H1 (cell line): ENCODE measurements at regions not wholly inside any gene's neighbourhood (a gene's known extent, or its start where the extent isn't known, plus 50 kb on each side); places are given as distances from the start of the nearest gene placed in this dataset.

Experiments used
- CTCF ChIA-PET: fragments of 300-600 bp; sonication (Branson Sonifier 250); formaldehyde crosslinking; loops from one replicate; lab custom pipeline; 2021; ENCODE audit not compliant: partially characterized antibody; lab: Charles Lee
- POLR2A ChIA-PET: fragments of 300-600 bp; sonication (Branson Sonifier 250); formaldehyde crosslinking; loops from one replicate; lab custom pipeline; 2021; ENCODE audit warnings: inconsistent platforms; ENCODE audit not compliant: partially characterized antibody; lab: Charles Lee
- DNase-seq, 2 experiments: peaks; one replicate each; pipeline versions ENCODE4 v3.0.0 to v3.0.0-alpha.2; 2010 to 2022; ENCODE audit warnings: low spot score in 2 of 2, low read depth in 1 of 2, mixed read lengths in 1 of 2
- FAIRE-seq: peaks from 2 replicates; lab custom pipeline; 2011; peaks lifted over from hg19 to GRCh38; lab: Jason Lieb, UNC
- H2AFZ ChIP-seq: 2 replicates; pipeline ENCODE4 v1.8.1; 2012; ENCODE audit warnings: low read length, inconsistent platforms
- H2AK5ac ChIP-seq: 2 replicates; pipeline ENCODE4 v1.6.1; 2013; ENCODE audit warnings: low read depth, low read length
- H2BK120ac ChIP-seq: replicated peaks from 2 replicates; pipeline ENCODE3; 2013; ENCODE audit warnings: low read depth, low read length, inconsistent platforms
- H2BK12ac ChIP-seq: 2 replicates; pipeline ENCODE4 v1.6.1; 2013; ENCODE audit warnings: low read depth, low read length
- H2BK15ac ChIP-seq: 2 replicates; pipeline ENCODE4 v1.6.1; 2013; ENCODE audit warnings: low read length
- H2BK20ac ChIP-seq: 2 replicates; pipeline ENCODE4 v1.6.1; 2013; ENCODE audit warnings: low read length
- H2BK5ac ChIP-seq: 2 replicates; pipeline ENCODE4 v1.6.1; 2013; ENCODE audit warnings: low read depth, low read length
- H3K14ac ChIP-seq: 2 replicates; pipeline ENCODE4 v1.6.1; 2013; ENCODE audit warnings: inconsistent platforms; ENCODE audit not compliant: insufficient read length
- H3K18ac ChIP-seq: 2 replicates; pipeline ENCODE4 v1.6.1; 2013; ENCODE audit warnings: low read length; ENCODE audit errors: extremely low read depth
- H3K23ac ChIP-seq: 2 replicates; pipeline ENCODE4 v1.6.1; 2013; ENCODE audit warnings: inconsistent platforms; ENCODE audit not compliant: insufficient read length
- H3K23me2 ChIP-seq: 2 replicates; pipeline ENCODE4 v1.6.1; 2013; ENCODE audit warnings: low read depth, low read length
- H3K27ac ChIP-seq: 2 replicates; pipeline ENCODE4 v1.6.1; 2011; ENCODE audit warnings: low read depth, low read length, inconsistent platforms
- H3K27me3 ChIP-seq, 4 experiments: replicated peaks in 1 of 4; 1 replicate in 1 of 4; 2 replicates in 3 of 4; pipeline versions ENCODE4 v1.6.1 to v1.8.1; 2011 to 2013; ENCODE audit warnings: low read length in 3 of 4, mild to moderate bottlenecking in 3 of 4, inconsistent platforms in 2 of 4, mixed read lengths in 2 of 4, moderate library complexity in 1 of 4; ENCODE audit not compliant: control insufficient read depth in 3 of 4, insufficient read depth in 3 of 4; ENCODE audit errors: extremely low read depth in 1 of 4
- H3K36me3 ChIP-seq, 4 experiments: 2 replicates each; pipeline versions ENCODE4 v1.6.1 to v1.8.1; 2011 to 2013; ENCODE audit warnings: mild to moderate bottlenecking in 4 of 4, low read length in 3 of 4, moderate library complexity in 2 of 4, control low read depth in 1 of 4, inconsistent platforms in 1 of 4; ENCODE audit not compliant: insufficient read depth in 4 of 4, control insufficient read depth in 2 of 4
- H3K4ac ChIP-seq: replicated peaks from 2 replicates; pipeline ENCODE3; 2013; ENCODE audit warnings: low read length, low read depth, mixed read lengths, inconsistent platforms; ENCODE audit not compliant: insufficient read length
- H3K4me1 ChIP-seq, 4 experiments: replicated peaks in 1 of 4; 1 replicate in 1 of 4; 2 replicates in 3 of 4; pipeline versions ENCODE4 v1.6.1 to v1.8.1; 2011 to 2013; ENCODE audit warnings: low read length in 3 of 4, inconsistent platforms in 2 of 4, mixed read lengths in 1 of 4; ENCODE audit not compliant: insufficient read depth in 4 of 4, control insufficient read depth in 3 of 4
- H3K4me2 ChIP-seq, 2 experiments: 2 replicates each; pipeline versions ENCODE4 v1.6.1 to v1.8.1; 2011 to 2013; ENCODE audit warnings: low read depth in 2 of 2, low read length in 2 of 2, control low read depth in 1 of 2, inconsistent platforms in 1 of 2, mild to moderate bottlenecking in 1 of 2; ENCODE audit not compliant: insufficient read depth in 1 of 2
- H3K4me3 ChIP-seq, 4 experiments: fragments of 200-600, 300-600 bp in 1 of 4; sonication (generic), shearing (Covaris generic), sonication (Bioruptor Twin) in 1 of 4; 2 replicates each; pipeline versions ENCODE4 v1.5.1 to v1.8.1; 2011 to 2016; ENCODE audit warnings: low read length in 4 of 4, low read depth in 3 of 4, control low read depth in 2 of 4, inconsistent platforms in 2 of 4, mild to moderate bottlenecking in 2 of 4, mixed read lengths in 1 of 4, moderate library complexity in 1 of 4; ENCODE audit not compliant: insufficient read depth in 2 of 4; ENCODE audit errors: extremely low read depth in 1 of 4
- H3K56ac ChIP-seq: replicated peaks from 2 replicates; pipeline ENCODE3; 2013; ENCODE audit warnings: low read depth, mild to moderate bottlenecking, mixed read lengths, low read length, inconsistent platforms; ENCODE audit not compliant: insufficient read length
- H3K79me1 ChIP-seq: 2 replicates; pipeline ENCODE4 v1.6.1; 2013; ENCODE audit warnings: low read depth, low read length, control low read depth
- H3K79me2 ChIP-seq, 2 experiments: 2 replicates each; pipeline versions ENCODE4 v1.6.1 to v1.8.1; 2012 to 2013; ENCODE audit warnings: low read length in 2 of 2, mild to moderate bottlenecking in 2 of 2, inconsistent platforms in 1 of 2; ENCODE audit not compliant: insufficient read depth in 2 of 2, control insufficient read depth in 1 of 2
- H3K9ac ChIP-seq, 4 experiments: replicated peaks in 1 of 4; 1 replicate in 1 of 4; 2 replicates in 3 of 4; pipeline versions ENCODE4 v1.6.1 to v1.8.1; 2011 to 2013; ENCODE audit warnings: low read depth in 3 of 4, low read length in 3 of 4, control low read depth in 2 of 4, mild to moderate bottlenecking in 2 of 4, moderate library complexity in 2 of 4, inconsistent platforms in 1 of 4; ENCODE audit errors: extremely low read depth in 1 of 4
- H3K9me3 ChIP-seq, 2 experiments: 2 replicates each; pipeline versions ENCODE4 v1.6.1 to v1.8.1; 2012 to 2013; ENCODE audit warnings: mild to moderate bottlenecking in 2 of 2, moderate library complexity in 2 of 2, control low read depth in 1 of 2, inconsistent platforms in 1 of 2, low read depth in 1 of 2, low read length in 1 of 2, mixed read lengths in 1 of 2; ENCODE audit not compliant: insufficient read depth in 2 of 2
- H4K20me1 ChIP-seq, 2 experiments: replicated peaks in 1 of 2; 2 replicates each; pipeline versions ENCODE3 to v1.8.1; 2011 to 2013; ENCODE audit warnings: inconsistent platforms in 2 of 2, low read length in 2 of 2, mild to moderate bottlenecking in 1 of 2; ENCODE audit not compliant: insufficient read depth in 2 of 2, control insufficient read depth in 1 of 2
- H4K5ac ChIP-seq: 2 replicates; pipeline ENCODE4 v1.6.1; 2013; ENCODE audit warnings: low read length, low read depth, mixed read lengths, inconsistent platforms; ENCODE audit not compliant: insufficient read length
- H4K8ac ChIP-seq: 2 replicates; pipeline ENCODE4 v1.8.0; 2013; ENCODE audit warnings: mild to moderate bottlenecking, moderate library complexity, low read length, inconsistent platforms; ENCODE audit not compliant: insufficient read depth; ENCODE audit errors: extremely low read depth
- H4K91ac ChIP-seq: replicated peaks from 2 replicates; pipeline ENCODE3; 2013; ENCODE audit warnings: low read length, mixed read lengths, inconsistent platforms; ENCODE audit not compliant: insufficient read length
- ASH2L ChIP-seq: fragments of 200-600, 300-600 bp; sonication (generic); IDR thresholded peaks from one replicate; pipeline ENCODE4 v1.7.1; 2017; ENCODE audit warnings: low read length
- CEBPB ChIP-seq: IDR thresholded peaks from 2 replicates; pipeline ENCODE4 v1.6.1; 2012; ENCODE audit warnings: low read depth, low read length
- EGR1 ChIP-seq: IDR thresholded peaks from 2 replicates; pipeline ENCODE4 v1.6.1; 2011; ENCODE audit warnings: low read depth, low read length, borderline replicate concordance
- NANOG ChIP-seq: IDR thresholded peaks from 2 replicates; pipeline ENCODE4 v1.6.1; 2011; ENCODE audit warnings: low read length, low read depth, mild to moderate bottlenecking, inconsistent platforms; ENCODE audit not compliant: insufficient read depth, poor library complexity, severe bottlenecking
- NRF1 ChIP-seq: IDR thresholded peaks from 2 replicates; pipeline ENCODE4 v1.6.1; 2011; ENCODE audit warnings: mild to moderate bottlenecking, low read depth, low read length, improper control_type of control experiment
- PHF8 ChIP-seq: fragments of 200-600 bp; sonication (generic); conservative IDR thresholded peaks from 2 replicates; pipeline ENCODE4 v1.7.1; 2012; ENCODE audit warnings: low read depth, mild to moderate bottlenecking, inconsistent platforms, low read length, moderate library complexity
- RAD21 ChIP-seq, 2 experiments: IDR thresholded peaks in 1 of 2; conservative IDR thresholded peaks in 1 of 2; 2 replicates each; pipeline ENCODE4 v1.6.1; 2011; ENCODE audit warnings: low read depth in 2 of 2, low read length in 2 of 2, improper control_type of control experiment in 1 of 2, inconsistent platforms in 1 of 2, mild to moderate bottlenecking in 1 of 2, moderate library complexity in 1 of 2
- SIN3A ChIP-seq, 2 experiments: IDR thresholded peaks in 1 of 2; conservative IDR thresholded peaks in 1 of 2; 2 replicates each; pipeline ENCODE4 v1.6.1; 2011 to 2012; ENCODE audit warnings: low read length in 2 of 2, improper control_type of control experiment in 1 of 2, low read depth in 1 of 2, mild to moderate bottlenecking in 1 of 2
- SIX5 ChIP-seq: IDR thresholded peaks from 2 replicates; pipeline ENCODE4 v1.6.1; 2011; ENCODE audit warnings: mild to moderate bottlenecking, low read depth, low read length
- SP1 ChIP-seq: IDR thresholded peaks from 2 replicates; pipeline ENCODE4 v1.6.1; 2011; ENCODE audit warnings: low read depth, low read length
- TEAD4 ChIP-seq: IDR thresholded peaks from 2 replicates; pipeline ENCODE4 v1.6.1; 2012; ENCODE audit warnings: low read depth, low read length, inconsistent platforms, mixed read lengths
- WGBS, 2 experiments: shearing (Covaris generic) in 1 of 2; methylation state at CpG; one replicate each; pipeline versions ENCODE4 v1.1.6 to v1.1.7; 2013 to 2015; ENCODE audit warnings: low lambda C conversion rate in 2 of 2, mixed read lengths in 2 of 2, inconsistent platforms in 1 of 2, low coverage in 1 of 2, missing lambda C conversion rate in 1 of 2; ENCODE audit not compliant: insufficient replicate concordance in 2 of 2, insufficient coverage in 1 of 2, insufficient read length in 1 of 2; ENCODE audit errors: extremely low coverage in 1 of 2, missing lambda C conversion rate in 1 of 2; 5-methylcytosine and 5-hydroxymethylcytosine counted together
- TF ChIP-seq, protein P1 (sequence below): IDR thresholded peaks from 2 replicates; pipeline ENCODE4 v1.6.1; 2012; ENCODE audit warnings: low read length, inconsistent platforms
- TF ChIP-seq, protein P2 (sequence below): IDR thresholded peaks from 2 replicates; pipeline ENCODE4 v1.6.1; 2012; ENCODE audit warnings: inconsistent platforms

DNA sequence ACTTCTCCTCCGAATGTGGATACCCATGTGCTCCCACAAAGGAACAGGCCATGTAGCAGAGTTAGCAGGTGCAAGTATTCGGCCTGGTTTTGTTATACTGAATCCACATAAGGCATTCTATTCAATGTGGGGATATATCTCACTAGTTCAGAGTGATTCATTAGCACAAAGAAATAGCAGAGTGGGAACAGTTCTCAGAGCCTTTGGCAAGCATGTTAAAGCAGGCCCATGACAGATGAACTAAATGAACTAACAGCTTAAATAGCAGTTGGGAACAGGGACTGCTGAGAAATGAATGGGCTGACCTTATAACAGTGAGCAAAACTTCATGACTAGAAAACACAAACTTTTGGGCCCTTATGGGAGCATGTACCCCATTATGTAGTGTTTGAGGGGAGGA, 352.0 kb downstream of the FLRT2 start:
- WGBS, 2 experiments = 85% methylated on average over 2 of the region's 2 CpGs; no CpG with 5 or more reads in 1 of the 2 experiments
- no peak overlapping the region for H2BK5ac ChIP-seq
- TF ChIP-seq ASH2L (no peak), NANOG (no peak), PHF8 (no peak), RAD21 (IDR thresholded peaks at IDR 0.05 in 1 of 2, conservative IDR thresholded peaks at IDR 0.05 in 1 of 2; ENCODE audit: low read depth in 2 of 2, low read length in 2 of 2) (no peak), SIX5 (no peak), EGR1 (no peak), NRF1 (no peak), CEBPB (no peak), SP1 (no peak), SIN3A (conservative IDR thresholded peaks at IDR 0.05 in 1 of 2, IDR thresholded peaks at IDR 0.05 in 1 of 2; ENCODE audit: low read depth in 1 of 2, low read length in 2 of 2) (no peak), TEAD4 (no peak)
- TF ChIP-seq, protein P1, sequence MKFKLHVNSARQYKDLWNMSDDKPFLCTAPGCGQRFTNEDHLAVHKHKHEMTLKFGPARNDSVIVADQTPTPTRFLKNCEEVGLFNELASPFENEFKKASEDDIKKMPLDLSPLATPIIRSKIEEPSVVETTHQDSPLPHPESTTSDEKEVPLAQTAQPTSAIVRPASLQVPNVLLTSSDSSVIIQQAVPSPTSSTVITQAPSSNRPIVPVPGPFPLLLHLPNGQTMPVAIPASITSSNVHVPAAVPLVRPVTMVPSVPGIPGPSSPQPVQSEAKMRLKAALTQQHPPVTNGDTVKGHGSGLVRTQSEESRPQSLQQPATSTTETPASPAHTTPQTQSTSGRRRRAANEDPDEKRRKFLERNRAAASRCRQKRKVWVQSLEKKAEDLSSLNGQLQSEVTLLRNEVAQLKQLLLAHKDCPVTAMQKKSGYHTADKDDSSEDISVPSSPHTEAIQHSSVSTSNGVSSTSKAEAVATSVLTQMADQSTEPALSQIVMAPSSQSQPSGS = no peak
- TF ChIP-seq, protein P2, sequence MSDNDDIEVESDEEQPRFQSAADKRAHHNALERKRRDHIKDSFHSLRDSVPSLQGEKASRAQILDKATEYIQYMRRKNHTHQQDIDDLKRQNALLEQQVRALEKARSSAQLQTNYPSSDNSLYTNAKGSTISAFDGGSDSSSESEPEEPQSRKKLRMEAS = no peak

More for the DNA sequence above, 352.0 kb downstream of the FLRT2 start:
- H2BK12ac ChIP-seq = no peak overlapping the region
- no peak for FAIRE-seq
- no peak overlapping the region for H4K8ac ChIP-seq
- ChIA-PET CTCF (interaction anchor here (1.4 kb wide), 1 partner anchor 10 kb away, joined by 3 read pairs; no protein-coding TSS in a partner anchor), POLR2A (no interaction called here)
- H3K79me2 ChIP-seq = no peaks in the 10 kb centered on the region
- H2BK15ac ChIP-seq = no peak overlapping the region
- no peaks in the 10 kb centered on the region for H3K79me1 ChIP-seq
- no peak overlapping the region for H3K4me3 ChIP-seq
- peaks cover 0 to 10% (median 2%) of the 10 kb centered on the region in 4 experiments; a peak in 3 of 7 replicates for H3K4me1 ChIP-seq
- H3K27ac ChIP-seq = no peak overlapping the region
- no peaks in the 10 kb centered on the region for H3K23me2 ChIP-seq
- H3K27me3 ChIP-seq = no peaks in the 10 kb centered on the region
- H2BK20ac ChIP-seq = no peak overlapping the region
- H3K23ac ChIP-seq = no peak overlapping the region
- no peak overlapping the region for H3K56ac ChIP-seq
- H3K9me3 ChIP-seq = no peaks in the 10 kb centered on the region
- H2AFZ ChIP-seq = no peak overlapping the region
- DNase-seq = no peak
- H3K4ac ChIP-seq = no peak overlapping the region
- H3K36me3 ChIP-seq = no peaks in the 10 kb centered on the region
- no peak overlapping the region for H4K5ac ChIP-seq
- no peak overlapping the region for H2AK5ac ChIP-seq
- no peak overlapping the region for H2BK120ac ChIP-seq
- H3K4me2 ChIP-seq = no peak overlapping the region
- H3K9ac ChIP-seq = no peak overlapping the region
- no peak overlapping the region for H3K14ac ChIP-seq
- no peaks in the 10 kb centered on the region for H4K20me1 ChIP-seq
- H3K18ac ChIP-seq = no peak overlapping the region
- no peak overlapping the region for H4K91ac ChIP-seq
